T-helper 1 cell treated with Interleukin-12 subunit alpha and Interleukin-12 subunit beta and Interleukin-4 antibody, amounts not matched to agents 30 μg/mL and 1 μg/mL, for 36 hours (primary cell): ENCODE measurements at regions not wholly inside any gene's neighbourhood (a gene's known extent, or its start where the extent isn't known, plus 50 kb on each side); places are given as distances from the start of the nearest gene placed in this dataset.

Experiments
- H3K27ac Mint-ChIP-seq: one replicate; pipeline ENCODE4 v1.8.0; 2021; ENCODE audit warnings: mild to moderate bottlenecking, mixed read lengths
- H3K27me3 Mint-ChIP-seq: one replicate; pipeline ENCODE4 v1.8.0; 2021; ENCODE audit warnings: low read depth, mixed read lengths
- H3K36me3 Mint-ChIP-seq: one replicate; pipeline ENCODE4 v1.8.0; 2021; ENCODE audit warnings: low read depth, mixed read lengths
- H3K4me1 Mint-ChIP-seq: one replicate; pipeline ENCODE4 v1.8.0; 2021; ENCODE audit warnings: low read depth, mixed read lengths
- H3K4me3 Mint-ChIP-seq: one replicate; pipeline ENCODE4 v1.8.0; 2021; ENCODE audit warnings: mild to moderate bottlenecking, moderate library complexity, mixed read lengths
- H3K9me3 Mint-ChIP-seq: one replicate; pipeline ENCODE4 v1.8.0; 2021; ENCODE audit warnings: mixed read lengths

DNA sequence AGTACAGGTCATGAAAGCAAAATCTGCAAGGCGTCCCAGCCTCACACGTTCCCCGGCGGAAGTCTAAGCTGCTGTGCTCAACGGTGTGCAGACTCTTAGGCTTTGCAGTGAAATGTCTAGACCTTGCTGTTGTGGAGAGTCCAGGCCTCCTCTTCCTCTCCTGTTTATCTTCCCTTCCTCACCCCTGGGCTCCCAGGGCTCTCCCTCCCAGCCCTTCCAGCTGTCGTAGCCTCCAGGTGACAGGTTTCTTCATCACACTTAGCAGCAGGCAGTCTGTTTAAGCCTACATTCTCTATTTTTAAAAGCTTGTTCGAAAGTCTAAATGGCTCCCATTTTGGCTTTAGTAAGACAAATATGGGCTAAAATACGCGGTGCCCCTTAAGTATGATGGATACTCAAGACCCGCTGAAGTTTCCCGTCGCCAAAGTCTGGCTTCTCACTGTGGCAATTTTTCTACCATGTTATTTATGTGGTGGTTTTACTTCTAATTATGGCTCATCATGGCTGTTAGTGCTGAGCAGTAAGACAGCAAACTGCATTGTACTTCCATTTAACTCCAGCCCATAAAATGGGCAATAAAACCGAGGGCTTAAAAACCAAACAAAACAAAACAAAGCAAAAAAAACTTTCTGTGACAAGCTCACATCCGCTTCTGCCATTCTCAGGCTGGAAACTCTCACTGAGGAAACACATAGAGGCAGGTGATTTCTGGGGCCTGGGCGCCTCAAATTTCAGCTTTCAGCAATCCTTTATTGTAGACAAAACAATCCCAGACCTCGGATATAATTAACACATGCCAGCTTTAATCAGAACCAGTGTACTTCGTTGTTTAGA is 243.2 kb downstream of the SNX10 start:
- no peaks in the 10 kb centered on the region for H3K36me3 Mint-ChIP-seq
- H3K4me3 Mint-ChIP-seq, result no peak overlapping the region
- H3K27ac Mint-ChIP-seq, result no peak overlapping the region

GRCh38 chr7:26535483-26536007 is 243.9 kb downstream of the SNX10 start:
- H3K4me1 Mint-ChIP-seq, result no peaks in the 10 kb centered on the region
- H3K9me3 Mint-ChIP-seq, result no peaks in the 10 kb centered on the region
- H3K27me3 Mint-ChIP-seq, result peaks cover 69% of the 10 kb centered on the region
- H3K27ac Mint-ChIP-seq, result no peak overlapping the region
- no peaks in the 10 kb centered on the region for H3K36me3 Mint-ChIP-seq
- H3K4me3 Mint-ChIP-seq, result no peak overlapping the region

More for the DNA sequence above, 243.2 kb downstream of the SNX10 start:
- peaks cover 66% of the 10 kb centered on the region for H3K27me3 Mint-ChIP-seq
- H3K4me1 Mint-ChIP-seq, result no peaks in the 10 kb centered on the region
- no peaks in the 10 kb centered on the region for H3K9me3 Mint-ChIP-seq

DNA sequence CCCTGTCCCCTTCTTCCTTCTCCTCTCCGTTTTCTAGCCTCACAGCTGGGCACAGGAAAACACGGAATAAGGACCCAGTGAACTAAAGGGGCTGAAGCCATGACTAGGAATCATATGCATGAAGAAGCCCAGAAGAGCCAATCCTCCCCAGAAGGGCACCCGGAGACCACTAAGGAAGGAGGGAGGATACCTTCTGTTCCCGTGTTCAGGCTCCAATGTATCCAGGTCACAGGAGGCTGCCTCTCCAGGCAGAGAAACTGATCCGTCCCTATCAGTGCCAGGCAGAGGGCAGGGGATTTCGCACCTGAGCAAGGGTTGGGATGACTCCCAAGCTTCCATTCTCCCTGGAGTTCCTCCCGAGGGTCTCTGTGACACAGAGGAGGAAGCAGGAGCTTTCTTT is 246.6 kb downstream of the SNX10 start:
- Mint-ChIP-seq H3K27me3 (peaks cover 52% of the 10 kb centered on the region), H3K36me3 (no peaks in the 10 kb centered on the region), H3K9me3 (no peaks in the 10 kb centered on the region), H3K4me1 (no peaks in the 10 kb centered on the region), H3K4me3 (no peak overlapping the region), H3K27ac (no peak overlapping the region)

- no peak overlapping the region for H3K4me3 Mint-ChIP-seq
- H3K27me3 Mint-ChIP-seq, result peaks cover 51% of the 10 kb centered on the region
- H3K4me1 Mint-ChIP-seq, result no peaks in the 10 kb centered on the region
- no peaks in the 10 kb centered on the region for H3K9me3 Mint-ChIP-seq
- no peaks in the 10 kb centered on the region for H3K36me3 Mint-ChIP-seq
- no peak overlapping the region for H3K27ac Mint-ChIP-seq
Measured at GRCh38 chr7:26538689-26539088, 247.0 kb downstream of the SNX10 start.

DNA sequence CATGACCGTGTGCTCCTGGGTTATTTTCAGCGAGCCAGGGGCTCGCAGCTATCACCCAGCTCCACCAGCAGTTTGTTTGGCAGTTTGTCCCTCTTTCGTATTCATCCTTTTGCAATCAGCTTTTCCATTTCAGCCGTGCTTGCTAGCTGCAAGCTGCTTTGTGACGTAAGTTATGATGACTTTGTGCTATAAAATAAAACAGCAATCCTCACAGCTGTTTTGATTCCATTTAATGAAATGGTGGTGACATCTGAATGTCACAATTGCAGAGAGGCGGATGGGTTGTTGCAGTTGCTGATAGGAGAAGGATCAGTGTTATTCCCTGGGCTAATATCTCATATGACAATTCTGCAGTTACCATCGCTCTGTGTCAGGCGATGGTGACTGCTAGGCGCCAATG is 251.7 kb downstream of the SNX10 start:
- Mint-ChIP-seq H3K4me3 (no peak overlapping the region), H3K9me3 (no peaks in the 10 kb centered on the region), H3K4me1 (no peaks in the 10 kb centered on the region), H3K27ac (no peak overlapping the region), H3K36me3 (no peaks in the 10 kb centered on the region), H3K27me3 (peaks cover 32% of the 10 kb centered on the region)

GRCh38 chr7:26543951-26544350 is 252.3 kb downstream of the SNX10 start:
- Mint-ChIP-seq H3K4me3 (no peak overlapping the region), H3K36me3 (no peaks in the 10 kb centered on the region), H3K27ac (no peak overlapping the region), H3K27me3 (peaks cover 28% of the 10 kb centered on the region), H3K4me1 (no peaks in the 10 kb centered on the region), H3K9me3 (no peaks in the 10 kb centered on the region)

DNA sequence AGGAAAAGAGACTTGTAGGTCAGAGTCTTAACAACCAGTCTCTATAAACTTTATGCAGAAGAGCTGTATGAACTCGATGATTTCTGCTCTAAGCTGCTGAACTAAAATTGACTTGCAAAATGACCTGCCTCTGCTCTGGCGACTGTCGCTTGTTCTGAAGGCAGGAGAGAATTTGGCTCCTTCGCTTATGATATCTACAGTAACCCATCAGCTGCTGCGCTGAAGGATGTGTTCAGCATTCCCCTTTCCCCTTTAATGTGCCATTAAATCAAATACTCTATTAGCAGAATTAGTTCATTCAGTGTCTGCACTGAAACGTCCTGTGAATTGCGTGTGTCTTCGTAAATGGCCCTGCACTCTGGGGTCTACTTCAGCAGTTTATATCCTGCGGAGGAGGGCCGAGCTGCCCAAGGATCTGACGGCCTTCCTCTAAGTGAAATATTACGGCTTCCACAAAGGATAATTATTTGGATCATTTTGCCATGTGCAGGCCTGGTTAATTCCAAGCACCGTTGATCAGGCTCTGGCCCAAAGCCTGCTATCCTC is 254.9 kb downstream of the SNX10 start:
- H3K4me3 Mint-ChIP-seq, result no peak overlapping the region
- H3K27me3 Mint-ChIP-seq, result peaks cover 14% of the 10 kb centered on the region
- H3K4me1 Mint-ChIP-seq, result no peaks in the 10 kb centered on the region

DNA sequence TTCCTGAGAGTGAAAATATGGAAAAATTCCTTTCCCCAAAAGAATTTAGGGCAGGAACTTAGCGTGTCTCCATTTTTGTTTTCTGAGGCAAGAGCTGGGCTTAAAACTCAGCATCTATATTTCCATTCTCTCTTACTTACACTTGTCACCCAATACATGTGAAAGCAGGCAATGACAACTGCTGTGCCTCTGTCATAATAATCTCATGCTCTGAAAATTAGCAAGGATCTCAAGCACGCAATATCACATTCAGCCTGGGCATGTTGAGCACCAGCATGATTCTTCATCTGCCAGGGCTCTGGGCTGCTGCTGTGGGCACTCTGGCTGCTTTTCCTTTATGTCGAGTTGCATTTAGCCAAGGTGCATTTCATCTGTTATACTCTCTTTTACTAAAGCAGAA is 255.5 kb downstream of the SNX10 start:
- H3K9me3 Mint-ChIP-seq, result no peaks in the 10 kb centered on the region
- H3K36me3 Mint-ChIP-seq, result no peaks in the 10 kb centered on the region
- no peaks in the 10 kb centered on the region for H3K4me1 Mint-ChIP-seq
- H3K27me3 Mint-ChIP-seq, result peaks cover 14% of the 10 kb centered on the region
- no peak overlapping the region for H3K27ac Mint-ChIP-seq
- no peak overlapping the region for H3K4me3 Mint-ChIP-seq

More for the DNA sequence above, 254.9 kb downstream of the SNX10 start:
- H3K36me3 Mint-ChIP-seq, result no peaks in the 10 kb centered on the region
- H3K27ac Mint-ChIP-seq, result no peak overlapping the region
- no peaks in the 10 kb centered on the region for H3K9me3 Mint-ChIP-seq

GRCh38 chr7:26549281-26549944 is 257.8 kb downstream of the SNX10 start:
- Mint-ChIP-seq H3K36me3 (no peaks in the 10 kb centered on the region), H3K27me3 (peaks cover 17% of the 10 kb centered on the region), H3K4me1 (no peaks in the 10 kb centered on the region), H3K9me3 (no peaks in the 10 kb centered on the region), H3K4me3 (no peak overlapping the region), H3K27ac (no peak overlapping the region)

DNA sequence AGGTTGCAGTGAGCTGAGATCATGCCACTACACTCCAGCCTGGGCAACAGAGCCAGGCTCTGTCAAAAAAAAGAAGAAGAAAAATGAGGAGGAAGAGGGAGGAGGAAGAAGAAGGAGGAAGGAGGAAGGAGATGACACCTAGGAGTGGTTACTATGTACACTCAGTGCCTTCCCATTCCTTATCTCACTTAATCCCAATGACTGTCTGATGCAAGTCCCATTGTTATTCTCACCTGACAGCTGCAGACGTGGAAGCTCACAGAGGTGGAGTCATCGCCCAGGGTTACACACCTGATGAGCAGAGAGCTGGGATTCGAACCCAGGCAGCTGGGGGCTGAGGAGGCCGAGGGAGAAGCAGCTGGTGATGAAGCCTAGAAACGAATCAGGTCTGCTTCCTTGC is 258.8 kb downstream of the SNX10 start:
- H3K4me1 Mint-ChIP-seq, result no peaks in the 10 kb centered on the region
- H3K27me3 Mint-ChIP-seq, result peaks cover 10% of the 10 kb centered on the region
- H3K9me3 Mint-ChIP-seq, result no peaks in the 10 kb centered on the region
- no peak overlapping the region for H3K27ac Mint-ChIP-seq
- H3K36me3 Mint-ChIP-seq, result no peaks in the 10 kb centered on the region
- H3K4me3 Mint-ChIP-seq, result no peak overlapping the region

- Mint-ChIP-seq H3K27ac (no peak overlapping the region), H3K36me3 (no peaks in the 10 kb centered on the region), H3K27me3 (peaks cover 10% of the 10 kb centered on the region), H3K4me3 (no peak overlapping the region), H3K9me3 (no peaks in the 10 kb centered on the region), H3K4me1 (no peaks in the 10 kb centered on the region)
Measured at GRCh38 chr7:26551740-26552139, 260.1 kb downstream of the SNX10 start.

- H3K27me3 Mint-ChIP-seq, result peaks cover 10% of the 10 kb centered on the region
- H3K36me3 Mint-ChIP-seq, result no peaks in the 10 kb centered on the region
- H3K27ac Mint-ChIP-seq, result no peak overlapping the region
- no peak overlapping the region for H3K4me3 Mint-ChIP-seq
- no peaks in the 10 kb centered on the region for H3K4me1 Mint-ChIP-seq
- H3K9me3 Mint-ChIP-seq, result no peaks in the 10 kb centered on the region
Measured at GRCh38 chr7:26553128-26553527, 261.5 kb downstream of the SNX10 start.

DNA sequence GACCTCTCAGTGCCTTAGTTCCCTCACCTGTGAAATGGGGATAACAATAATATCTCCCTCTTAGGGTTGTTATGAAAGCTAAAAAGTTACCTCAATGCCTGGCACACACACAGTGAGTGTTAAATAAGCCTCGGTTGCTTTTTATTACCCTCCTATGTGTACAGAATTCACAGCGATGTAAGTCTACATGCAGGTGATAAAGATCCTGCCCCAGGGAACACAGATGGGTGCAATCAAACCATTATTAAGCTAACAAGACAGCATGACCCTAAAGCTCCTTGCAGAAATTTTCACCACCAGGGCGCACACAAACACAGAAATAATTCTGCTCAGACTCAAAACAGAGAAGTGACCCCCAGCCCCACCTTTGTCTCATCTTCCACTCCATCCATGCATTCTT is 261.9 kb downstream of the SNX10 start:
- Mint-ChIP-seq H3K36me3 (no peaks in the 10 kb centered on the region), H3K9me3 (no peaks in the 10 kb centered on the region), H3K27me3 (peaks cover 10% of the 10 kb centered on the region), H3K27ac (no peak overlapping the region), H3K4me3 (no peak overlapping the region), H3K4me1 (no peaks in the 10 kb centered on the region)

GRCh38 chr7:26554952-26555351 is 263.3 kb downstream of the SNX10 start:
- no peaks in the 10 kb centered on the region for H3K36me3 Mint-ChIP-seq
- no peak overlapping the region for H3K27ac Mint-ChIP-seq
- no peaks in the 10 kb centered on the region for H3K9me3 Mint-ChIP-seq
- H3K4me3 Mint-ChIP-seq, result no peak overlapping the region
- no peaks in the 10 kb centered on the region for H3K4me1 Mint-ChIP-seq
- peaks cover 10% of the 10 kb centered on the region for H3K27me3 Mint-ChIP-seq
